ENCODE measurements at regions not wholly inside any gene's neighbourhood (a gene's known extent, or its start where the extent isn't known, plus 50 kb on each side); places are given as distances from the start of the nearest gene placed in this dataset.

- TF ChIP-seq ZFX (IDR thresholded peaks at IDR 0.05; ENCODE audit: borderline replicate concordance) = no peak
- TF ChIP-seq, protein P1, sequence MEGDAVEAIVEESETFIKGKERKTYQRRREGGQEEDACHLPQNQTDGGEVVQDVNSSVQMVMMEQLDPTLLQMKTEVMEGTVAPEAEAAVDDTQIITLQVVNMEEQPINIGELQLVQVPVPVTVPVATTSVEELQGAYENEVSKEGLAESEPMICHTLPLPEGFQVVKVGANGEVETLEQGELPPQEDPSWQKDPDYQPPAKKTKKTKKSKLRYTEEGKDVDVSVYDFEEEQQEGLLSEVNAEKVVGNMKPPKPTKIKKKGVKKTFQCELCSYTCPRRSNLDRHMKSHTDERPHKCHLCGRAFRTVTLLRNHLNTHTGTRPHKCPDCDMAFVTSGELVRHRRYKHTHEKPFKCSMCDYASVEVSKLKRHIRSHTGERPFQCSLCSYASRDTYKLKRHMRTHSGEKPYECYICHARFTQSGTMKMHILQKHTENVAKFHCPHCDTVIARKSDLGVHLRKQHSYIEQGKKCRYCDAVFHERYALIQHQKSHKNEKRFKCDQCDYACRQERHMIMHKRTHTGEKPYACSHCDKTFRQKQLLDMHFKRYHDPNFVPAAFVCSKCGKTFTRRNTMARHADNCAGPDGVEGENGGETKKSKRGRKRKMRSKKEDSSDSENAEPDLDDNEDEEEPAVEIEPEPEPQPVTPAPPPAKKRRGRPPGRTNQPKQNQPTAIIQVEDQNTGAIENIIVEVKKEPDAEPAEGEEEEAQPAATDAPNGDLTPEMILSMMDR (IDR thresholded peaks at IDR 0.05) = no peak
These were observed 168.4 kb downstream of the TBXT start for GRCh38 chr6:165999279-165999678.
